A549 (cell line): ENCODE measurements at regions not wholly inside any gene's neighbourhood (a gene's known extent, or its start where the extent isn't known, plus 50 kb on each side); places are given as distances from the start of the nearest gene placed in this dataset.

ENCODE experiments used
- ATAC-seq, 2 experiments: fragments of 200-7000 bp in 1 of 2; fragments of >200 bp in 1 of 2; cut with Nextera tagmentation in 1 of 2; cut with Tn5 transposase in 1 of 2; 3 replicates each; pipeline versions ENCODE4 v1.8.0 to v1.9.1; 2018 to 2020; ENCODE audit warnings: mild to moderate bottlenecking in 1 of 2, moderate library complexity in 1 of 2
- CTCF ChIA-PET: fragments of 300-600 bp; sonication (Branson Sonifier 250); formaldehyde crosslinking; extraction: SDS; loops from one replicate; lab custom pipeline; 2021; ENCODE audit warnings: antibody characterized with exemption, inconsistent platforms; lab: Yijun Ruan, JAX
- POLR2A ChIA-PET: fragments of 350-600 bp; formaldehyde crosslinking; extraction: SDS; loops from one replicate; lab custom pipeline; 2021; ENCODE audit warnings: antibody characterized with exemption, inconsistent platforms; lab: Yijun Ruan, JAX
- DNase-seq, 2 experiments: peaks; one replicate each; pipeline versions ENCODE4 v3.0.0 to v3.0.0-alpha.2; 2011 to 2016; ENCODE audit warnings: low read depth in 1 of 2, low spot score in 1 of 2
- FAIRE-seq: peaks from 2 replicates; lab custom pipeline; 2011; peaks lifted over from hg19 to GRCh38; lab: Jason Lieb, UNC
- H3K27ac ChIP-seq, 2 experiments: fragments of >200 bp; sonication (Bioruptor Twin); formaldehyde crosslinking; 3 replicates each; pipeline ENCODE4 v1.5.1; 2016 to 2017
- H3K4me1 ChIP-seq: fragments of >200 bp; sonication (Bioruptor Twin); formaldehyde crosslinking; 3 replicates; pipeline ENCODE4 v1.6.1; 2016
- H3K4me2 ChIP-seq: fragments of >200 bp; sonication (Bioruptor Twin); formaldehyde crosslinking; 3 replicates; pipeline ENCODE4 v1.6.1; 2016
- H3K4me3 ChIP-seq: fragments of >200 bp; sonication (Bioruptor Twin); formaldehyde crosslinking; 3 replicates; pipeline ENCODE4 v1.5.1; 2016
- H3K9me3 ChIP-seq: fragments of >200 bp; sonication (Bioruptor Twin); formaldehyde crosslinking; 3 replicates; pipeline ENCODE4 v1.6.1; 2016
- BCL3 ChIP-seq: fragments of >200 bp; sonication (Bioruptor Twin); formaldehyde crosslinking; IDR thresholded peaks from 3 replicates; pipeline ENCODE4 v1.6.1; 2016
- EHMT2 ChIP-seq: fragments of 200-600 bp; sonication (generic); IDR thresholded peaks from 2 replicates; pipeline ENCODE4 v1.6.1; 2016; ENCODE audit warnings: antibody characterized with exemption, low read depth, mild to moderate bottlenecking, moderate library complexity
- EP300 ChIP-seq, 2 experiments: fragments of >200 bp; sonication (Bioruptor Twin); formaldehyde crosslinking; IDR thresholded peaks; 2 replicates in 1 of 2; 3 replicates in 1 of 2; pipeline ENCODE4 v1.6.1; 2016 to 2017
- ESRRA ChIP-seq: fragments of 150-350 bp; IDR thresholded peaks from 2 replicates; pipeline ENCODE4 v1.6.1; 2014; ENCODE audit warnings: mild to moderate bottlenecking, low read length, borderline replicate concordance
- FOSB ChIP-seq: fragments of 250-450 bp; sonication (Bioruptor Pico); IDR thresholded peaks from 2 replicates; pipeline ENCODE4 v1.5.0; 2020; ENCODE audit warnings: mild to moderate bottlenecking, moderate library complexity
- FOXS1 ChIP-seq: fragments of 250-450 bp; sonication (Bioruptor Pico); IDR thresholded peaks from 2 replicates; pipeline ENCODE4 v1.5.0; 2020; ENCODE audit warnings: mild to moderate bottlenecking, moderate library complexity
- HES2 ChIP-seq: fragments of >200 bp; sonication (Bioruptor Twin); formaldehyde crosslinking; IDR thresholded peaks from 2 replicates; pipeline ENCODE4 v1.6.1; 2016
- HEYL ChIP-seq: fragments of 250-450 bp; sonication (Bioruptor Pico); IDR thresholded peaks from 2 replicates; pipeline ENCODE4 v1.8.0; 2021; ENCODE audit warnings: mild to moderate bottlenecking, moderate library complexity
- HOXB5 ChIP-seq: fragments of 250-450 bp; sonication (Bioruptor Pico); IDR thresholded peaks from 2 replicates; pipeline ENCODE4 v1.5.0; 2020; ENCODE audit warnings: mild to moderate bottlenecking, moderate library complexity
- JUNB ChIP-seq: fragments of >200 bp; sonication (Bioruptor Twin); formaldehyde crosslinking; IDR thresholded peaks from 2 replicates; pipeline ENCODE4 v1.6.1; 2016
- KDM1A ChIP-seq: fragments of 200-600 bp; sonication (generic); IDR thresholded peaks from 2 replicates; pipeline ENCODE4 v1.6.1; 2016; ENCODE audit warnings: low read depth, mild to moderate bottlenecking
- MAFK ChIP-seq: fragments of 450-650 bp; IDR thresholded peaks from 2 replicates; pipeline ENCODE4 v1.6.1; 2014; ENCODE audit not compliant: partially characterized antibody
- MAZ ChIP-seq: fragments of 150-350 bp; IDR thresholded peaks from 2 replicates; pipeline ENCODE4 v1.6.1; 2014; ENCODE audit warnings: antibody characterized with exemption, low read depth, low read length, borderline replicate concordance
- NFE2L2 ChIP-seq: fragments of 150-350 bp; conservative IDR thresholded peaks from 2 replicates; pipeline ENCODE4 v1.6.1; 2014; ENCODE audit warnings: low read length
- PHF8 ChIP-seq: fragments of 200-600 bp; sonication (generic); IDR thresholded peaks from 2 replicates; pipeline ENCODE4 v1.6.1; 2016; ENCODE audit warnings: low read depth, mild to moderate bottlenecking, antibody characterized with exemption, moderate library complexity, borderline replicate concordance
- POLR2A ChIP-seq: IDR thresholded peaks from 2 replicates; pipeline ENCODE4 v1.6.1; 2012; ENCODE audit warnings: mild to moderate bottlenecking, low read length
- RARB ChIP-seq: fragments of 250-450 bp; sonication (Bioruptor Pico); IDR thresholded peaks from 2 replicates; pipeline ENCODE4 v1.8.0; 2021; ENCODE audit warnings: mild to moderate bottlenecking, moderate library complexity
- SMC3 ChIP-seq: fragments of >200 bp; sonication (Bioruptor Twin); formaldehyde crosslinking; IDR thresholded peaks from 3 replicates; pipeline ENCODE4 v1.6.1; 2018; ENCODE audit warnings: inconsistent platforms
- SREBF2 ChIP-seq: fragments of 450-650 bp; IDR thresholded peaks from 2 replicates; pipeline ENCODE4 v1.6.1; 2014; ENCODE audit warnings: mild to moderate bottlenecking, moderate library complexity
- TFCP2L1 ChIP-seq: fragments of 250-450 bp; sonication (Bioruptor Pico); IDR thresholded peaks from 2 replicates; pipeline ENCODE4 v1.5.0; 2021; ENCODE audit warnings: mild to moderate bottlenecking
- TP53 ChIP-seq: fragments of 250-450 bp; sonication (Bioruptor Pico); IDR thresholded peaks from 2 replicates; pipeline ENCODE4 v1.5.0; 2021; ENCODE audit warnings: mild to moderate bottlenecking, moderate library complexity
- WGBS: methylation state at CpG from one replicate; pipeline ENCODE4 v1.1.6; 2017; ENCODE audit errors: missing lambda C conversion rate; 5-methylcytosine and 5-hydroxymethylcytosine counted together
- TF ChIP-seq, protein P1 (sequence below): fragments of >200 bp; sonication (Bioruptor Twin); formaldehyde crosslinking; IDR thresholded peaks from 3 replicates; pipeline ENCODE4 v1.5.1; 2016
- TF ChIP-seq, protein P2 (sequence below): fragments of 450-650 bp; IDR thresholded peaks from 2 replicates; pipeline ENCODE4 v1.6.1; 2014; ENCODE audit warnings: antibody characterized with exemption
- TF ChIP-seq, protein P3 (sequence below): fragments of 250-450 bp; sonication (Bioruptor Pico); IDR thresholded peaks from 2 replicates; pipeline ENCODE4 v1.5.0; 2021; ENCODE audit warnings: mild to moderate bottlenecking, moderate library complexity, borderline replicate concordance

GRCh38 chr4:18445110-18445509, 423.6 kb upstream of the LCORL start:
- H3K4me1 ChIP-seq, result no peaks in the 10 kb centered on the region
- ChIA-PET CTCF (no interaction called here), POLR2A (no interaction called here)
- DNase-seq (no peak), ATAC-seq (no peak), FAIRE-seq (no peak)
- H3K4me2 ChIP-seq, result no peak overlapping the region
- H3K4me3 ChIP-seq, result no peak overlapping the region
- H3K9me3 ChIP-seq, result no peaks in the 10 kb centered on the region
- no peak overlapping the region for H3K27ac ChIP-seq
- TF ChIP-seq HOXB5 (CRISPR knock-in tag) (no peak), SMC3 (no peak), EP300 (IDR thresholded peaks at IDR 0.05) (no peak)
- TF ChIP-seq, all 56 proteins: peak for 0
- WGBS, result 6% methylated on average over 4 of the region's 4 CpGs

DNA sequence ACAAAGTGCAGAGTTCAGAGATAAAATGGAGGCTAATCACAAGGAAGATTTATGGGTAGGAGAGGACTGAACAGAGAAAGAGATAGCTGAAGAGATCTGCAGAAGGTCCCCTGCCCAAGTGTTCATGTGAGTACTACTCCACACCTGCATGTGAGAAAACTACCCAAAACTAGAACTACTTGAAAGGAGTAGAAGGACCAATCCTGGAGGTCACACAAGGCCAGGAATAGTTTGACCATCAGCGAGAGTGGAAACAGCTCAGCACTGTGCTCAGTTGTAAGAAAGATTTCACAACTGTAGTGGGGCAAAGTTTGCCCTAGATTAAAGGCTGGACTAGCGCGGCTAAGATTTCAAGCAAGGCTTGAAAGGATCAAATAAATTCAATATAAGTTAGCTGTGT, 422.7 kb upstream of the LCORL start:
- TF ChIP-seq, protein P1, sequence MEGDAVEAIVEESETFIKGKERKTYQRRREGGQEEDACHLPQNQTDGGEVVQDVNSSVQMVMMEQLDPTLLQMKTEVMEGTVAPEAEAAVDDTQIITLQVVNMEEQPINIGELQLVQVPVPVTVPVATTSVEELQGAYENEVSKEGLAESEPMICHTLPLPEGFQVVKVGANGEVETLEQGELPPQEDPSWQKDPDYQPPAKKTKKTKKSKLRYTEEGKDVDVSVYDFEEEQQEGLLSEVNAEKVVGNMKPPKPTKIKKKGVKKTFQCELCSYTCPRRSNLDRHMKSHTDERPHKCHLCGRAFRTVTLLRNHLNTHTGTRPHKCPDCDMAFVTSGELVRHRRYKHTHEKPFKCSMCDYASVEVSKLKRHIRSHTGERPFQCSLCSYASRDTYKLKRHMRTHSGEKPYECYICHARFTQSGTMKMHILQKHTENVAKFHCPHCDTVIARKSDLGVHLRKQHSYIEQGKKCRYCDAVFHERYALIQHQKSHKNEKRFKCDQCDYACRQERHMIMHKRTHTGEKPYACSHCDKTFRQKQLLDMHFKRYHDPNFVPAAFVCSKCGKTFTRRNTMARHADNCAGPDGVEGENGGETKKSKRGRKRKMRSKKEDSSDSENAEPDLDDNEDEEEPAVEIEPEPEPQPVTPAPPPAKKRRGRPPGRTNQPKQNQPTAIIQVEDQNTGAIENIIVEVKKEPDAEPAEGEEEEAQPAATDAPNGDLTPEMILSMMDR, result no peak
- TF ChIP-seq SMC3 (no peak), FOXS1 (CRISPR knock-in tag) (no peak), MAFK (no peak), FOSB (no peak), RARB (no peak), NFE2L2 (no peak), TP53 (CRISPR knock-in tag) (no peak), TFCP2L1 (CRISPR knock-in tag) (no peak)
- TF ChIP-seq, all 56 proteins: peak for 0
- Histone ChIP-seq H3K4me2 (no peak overlapping the region), H3K4me1 (no peaks in the 10 kb centered on the region), H3K4me3 (no peak overlapping the region), H3K9me3 (no peaks in the 10 kb centered on the region), H3K27ac (no peak overlapping the region)
- ATAC-seq (no peak), DNase-seq (no peak), FAIRE-seq (no peak)
- ChIA-PET POLR2A (no interaction called here), CTCF (interaction anchor here (1.2 kb wide), 1 partner anchor 36 kb away, joined by 3 read pairs; no protein-coding TSS in a partner anchor)
- WGBS, result 19% methylated on average over 3 of the region's 3 CpGs

- no peak for DNase-seq
- Histone ChIP-seq H3K4me3 (no peak overlapping the region), H3K27ac (no peak overlapping the region), H3K9me3 (no peaks in the 10 kb centered on the region), H3K4me1 (no peaks in the 10 kb centered on the region), H3K4me2 (no peak overlapping the region)
- POLR2A ChIA-PET, result no interaction called here
- WGBS, result 0% methylated on average over 1 of the region's 1 CpG
- FAIRE-seq, result no peak
- CTCF ChIA-PET, result no interaction called here
- ATAC-seq, result no peak
- TF ChIP-seq EP300 (IDR thresholded peaks at IDR 0.05) (no peak), SREBF2 (no peak)
These were observed 421.4 kb upstream of the LCORL start for GRCh38 chr4:18442957-18443356.

- FAIRE-seq (no peak), ATAC-seq (no peak)
- TF ChIP-seq, protein P1, result no peak
- TF ChIP-seq MAZ (no peak), FOSB (no peak), HES2 (no peak), HEYL (CRISPR knock-in tag) (no peak), JUNB (no peak), PHF8 (no peak), EHMT2 (no peak), ESRRA (no peak), TFCP2L1 (CRISPR knock-in tag) (no peak), KDM1A (no peak), POLR2A (no peak), SMC3 (no peak), BCL3 (no peak)
- TF ChIP-seq, protein P2, sequence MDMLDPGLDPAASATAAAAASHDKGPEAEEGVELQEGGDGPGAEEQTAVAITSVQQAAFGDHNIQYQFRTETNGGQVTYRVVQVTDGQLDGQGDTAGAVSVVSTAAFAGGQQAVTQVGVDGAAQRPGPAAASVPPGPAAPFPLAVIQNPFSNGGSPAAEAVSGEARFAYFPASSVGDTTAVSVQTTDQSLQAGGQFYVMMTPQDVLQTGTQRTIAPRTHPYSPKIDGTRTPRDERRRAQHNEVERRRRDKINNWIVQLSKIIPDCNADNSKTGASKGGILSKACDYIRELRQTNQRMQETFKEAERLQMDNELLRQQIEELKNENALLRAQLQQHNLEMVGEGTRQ, result no peak
- TF ChIP-seq, protein P3, sequence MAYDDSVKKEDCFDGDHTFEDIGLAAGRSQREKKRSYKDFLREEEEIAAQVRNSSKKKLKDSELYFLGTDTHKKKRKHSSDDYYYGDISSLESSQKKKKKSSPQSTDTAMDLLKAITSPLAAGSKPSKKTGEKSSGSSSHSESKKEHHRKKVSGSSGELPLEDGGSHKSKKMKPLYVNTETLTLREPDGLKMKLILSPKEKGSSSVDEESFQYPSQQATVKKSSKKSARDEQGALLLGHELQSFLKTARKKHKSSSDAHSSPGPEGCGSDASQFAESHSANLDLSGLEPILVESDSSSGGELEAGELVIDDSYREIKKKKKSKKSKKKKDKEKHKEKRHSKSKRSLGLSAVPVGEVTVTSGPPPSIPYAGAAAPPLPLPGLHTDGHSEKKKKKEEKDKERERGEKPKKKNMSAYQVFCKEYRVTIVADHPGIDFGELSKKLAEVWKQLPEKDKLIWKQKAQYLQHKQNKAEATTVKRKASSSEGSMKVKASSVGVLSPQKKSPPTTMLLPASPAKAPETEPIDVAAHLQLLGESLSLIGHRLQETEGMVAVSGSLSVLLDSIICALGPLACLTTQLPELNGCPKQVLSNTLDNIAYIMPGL (CRISPR knock-in tag), result no peak
These were observed 420.1 kb upstream of the LCORL start for GRCh38 chr4:18441676-18442075.

More at GRCh38 chr4:18441676-18442075, 420.1 kb upstream of the LCORL start:
- H3K4me2 ChIP-seq, result no peak overlapping the region
- H3K27ac ChIP-seq, result no peak overlapping the region
- WGBS, result 5% methylated on average over 2 of the region's 2 CpGs
- CTCF ChIA-PET, result interaction anchor here (0.6 kb wide), 1 partner anchor 56 kb away, joined by 3 read pairs; no protein-coding TSS in a partner anchor
- H3K4me3 ChIP-seq, result no peak overlapping the region
- no peaks in the 10 kb centered on the region for H3K9me3 ChIP-seq
- no peaks in the 10 kb centered on the region for H3K4me1 ChIP-seq
- POLR2A ChIA-PET, result no interaction called here
- DNase-seq, result no peak
